Skeletal muscle tissue (tissue), 3 donors: ENCODE measurements at regions not wholly inside any gene's neighbourhood (a gene's known extent, or its start where the extent isn't known, plus 50 kb on each side); places are given as distances from the start of the nearest gene placed in this dataset.

Experiments used
- H3K27ac ChIP-seq: one replicate; pipeline ENCODE4 v1.7.0; 2013; ENCODE audit warnings: mild to moderate bottlenecking, low read depth, low read length, inconsistent platforms
- H3K27me3 ChIP-seq, 3 donors: one replicate each; pipeline ENCODE4 v1.7.0; 2013; ENCODE audit warnings: low read length in 3 of 3; ENCODE audit not compliant: control insufficient read depth in 3 of 3, insufficient read depth in 3 of 3
- H3K36me3 ChIP-seq, 3 donors: one replicate each; pipeline ENCODE4 v1.7.0; 2013; ENCODE audit warnings: low read length in 3 of 3; ENCODE audit not compliant: control insufficient read depth in 3 of 3, insufficient read depth in 3 of 3
- H3K4me1 ChIP-seq, 3 donors: one replicate each; pipeline ENCODE4 v1.7.0; 2013; ENCODE audit warnings: low read length in 3 of 3, mild to moderate bottlenecking in 3 of 3; ENCODE audit not compliant: control insufficient read depth in 3 of 3, insufficient read depth in 3 of 3
- H3K4me3 ChIP-seq, 3 donors: one replicate each; pipeline ENCODE4 v1.7.0; 2013; ENCODE audit warnings: low read length in 3 of 3
- H3K9ac ChIP-seq, 3 donors: one replicate each; pipeline ENCODE4 v1.7.0; 2013; ENCODE audit warnings: low read length in 3 of 3, mild to moderate bottlenecking in 3 of 3, moderate library complexity in 2 of 3, low read depth in 1 of 3
- H3K9me3 ChIP-seq, 3 donors: one replicate each; pipeline ENCODE4 v1.7.0; 2013; ENCODE audit warnings: low read length in 3 of 3; ENCODE audit not compliant: control insufficient read depth in 3 of 3
- donor health status: Osteomylitis.

DNA sequence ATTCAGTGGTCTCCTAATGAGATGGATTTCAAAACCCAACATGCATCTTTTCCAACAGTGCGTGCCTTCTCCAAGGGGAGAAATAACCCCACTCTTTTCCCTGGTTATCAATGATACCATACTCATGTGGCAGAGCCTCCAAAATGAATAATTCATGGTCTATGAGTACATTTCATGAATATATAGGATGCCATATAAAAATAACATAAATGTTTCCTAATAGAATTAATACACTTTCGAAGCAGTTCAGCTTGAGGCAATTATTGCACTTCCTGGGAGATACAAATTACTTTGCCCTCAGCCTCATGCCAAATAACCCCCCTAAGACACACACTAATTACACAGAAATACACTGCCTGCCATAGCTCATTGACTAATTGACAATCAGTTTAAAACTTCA lies 318.6 kb downstream of the ZSWIM6 start:
- no peak overlapping the region for H3K4me3 ChIP-seq
- no peaks in the 10 kb centered on the region for H3K9me3 ChIP-seq
- H3K4me1 ChIP-seq = no peaks in the 10 kb centered on the region

GRCh38 chr5:61651195-61651594 lies 319.1 kb downstream of the ZSWIM6 start:
- no peaks in the 10 kb centered on the region for H3K9me3 ChIP-seq
- no peak overlapping the region for H3K27ac ChIP-seq
- H3K36me3 ChIP-seq = no peaks in the 10 kb centered on the region
- no peak overlapping the region for H3K4me3 ChIP-seq
- no peaks in the 10 kb centered on the region for H3K27me3 ChIP-seq
- H3K4me1 ChIP-seq = no peaks in the 10 kb centered on the region
- H3K9ac ChIP-seq = no peak overlapping the region

More for the DNA sequence above, 318.6 kb downstream of the ZSWIM6 start:
- H3K9ac ChIP-seq = no peak overlapping the region
- no peaks in the 10 kb centered on the region for H3K27me3 ChIP-seq
- H3K36me3 ChIP-seq = no peaks in the 10 kb centered on the region
- H3K27ac ChIP-seq = no peak overlapping the region

- H3K27ac ChIP-seq = no peak overlapping the region
- no peak overlapping the region for H3K4me3 ChIP-seq
- H3K36me3 ChIP-seq = no peaks in the 10 kb centered on the region
- no peak overlapping the region for H3K9ac ChIP-seq
- no peaks in the 10 kb centered on the region for H3K27me3 ChIP-seq
- H3K9me3 ChIP-seq = no peaks in the 10 kb centered on the region
- no peaks in the 10 kb centered on the region for H3K4me1 ChIP-seq
Measured at GRCh38 chr5:61652916-61653315, 320.9 kb downstream of the ZSWIM6 start.

DNA sequence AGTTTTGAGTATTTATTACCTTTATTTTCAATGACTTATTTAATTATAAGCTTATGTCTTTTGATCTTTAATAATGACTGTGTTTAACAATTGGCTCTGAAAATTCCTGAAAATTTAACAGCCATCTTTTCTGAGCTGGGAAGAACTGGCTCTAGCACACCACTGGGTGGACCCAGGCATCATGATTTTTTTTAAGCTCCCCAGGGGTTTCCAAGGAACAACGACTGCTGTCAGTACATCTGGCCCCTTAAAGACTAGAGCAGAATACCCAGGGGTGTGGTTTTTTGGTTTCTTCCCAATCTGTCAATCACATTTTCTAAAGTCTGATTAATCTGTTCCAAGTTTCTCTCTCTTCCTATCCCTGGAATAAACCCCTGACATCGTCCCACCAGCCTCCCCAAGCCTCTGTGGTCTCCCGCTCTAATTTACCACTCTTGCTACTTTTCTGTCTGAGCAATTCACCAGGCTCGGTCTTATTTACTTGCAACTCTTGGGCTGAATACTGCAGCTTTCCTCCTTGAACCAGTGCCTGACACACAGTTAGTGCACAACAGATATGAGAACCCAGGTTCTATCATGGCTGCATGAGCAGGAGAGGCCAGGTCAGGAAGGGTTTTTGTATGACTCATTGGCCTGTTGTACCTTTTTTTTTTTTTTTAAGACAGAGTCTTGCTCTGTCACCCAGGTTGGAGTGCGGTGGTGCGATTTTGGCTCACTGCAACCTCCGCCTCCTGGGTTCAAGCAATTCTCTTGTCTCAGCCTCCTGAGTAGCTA lies 321.9 kb downstream of the ZSWIM6 start:
- no peaks in the 10 kb centered on the region for H3K36me3 ChIP-seq
- no peaks in the 10 kb centered on the region for H3K9me3 ChIP-seq
- H3K9ac ChIP-seq = no peak overlapping the region
- no peaks in the 10 kb centered on the region for H3K4me1 ChIP-seq
- H3K27ac ChIP-seq = no peak overlapping the region
- H3K4me3 ChIP-seq = no peak overlapping the region
- H3K27me3 ChIP-seq = no peaks in the 10 kb centered on the region

- Histone ChIP-seq H3K4me3 (no peak overlapping the region), H3K36me3 (no peaks in the 10 kb centered on the region), H3K9me3 (no peaks in the 10 kb centered on the region), H3K27ac (no peak overlapping the region), H3K4me1 (no peaks in the 10 kb centered on the region), H3K27me3 (no peaks in the 10 kb centered on the region), H3K9ac (no peak overlapping the region)
Measured at GRCh38 chr5:61654876-61655275, 322.8 kb downstream of the ZSWIM6 start.

DNA sequence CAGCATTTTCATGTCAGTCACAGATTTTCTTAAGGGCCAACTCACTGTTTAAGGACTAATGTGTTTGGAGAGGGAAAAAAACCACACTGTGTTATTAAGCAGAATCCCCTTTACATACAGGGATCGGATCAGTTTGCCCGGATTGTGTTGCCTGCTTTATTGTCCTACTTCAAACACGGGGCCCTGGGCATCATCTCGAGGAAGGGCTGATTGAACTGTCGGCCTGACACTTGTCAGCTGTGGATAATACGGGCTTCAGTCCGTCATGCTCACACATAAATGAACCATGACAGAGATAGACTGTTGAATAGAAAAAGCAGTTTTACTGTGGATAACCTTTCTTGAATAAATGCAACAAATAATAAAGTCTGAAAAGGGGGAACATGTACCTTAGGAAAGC lies 325.0 kb downstream of the ZSWIM6 start:
- no peaks in the 10 kb centered on the region for H3K9me3 ChIP-seq
- H3K4me1 ChIP-seq = no peaks in the 10 kb centered on the region
- H3K27me3 ChIP-seq = no peaks in the 10 kb centered on the region
- H3K9ac ChIP-seq = no peak overlapping the region
- no peak overlapping the region for H3K4me3 ChIP-seq
- no peaks in the 10 kb centered on the region for H3K36me3 ChIP-seq
- no peak overlapping the region for H3K27ac ChIP-seq

- Histone ChIP-seq H3K4me3 (no peak overlapping the region), H3K9ac (no peak overlapping the region), H3K27me3 (no peaks in the 10 kb centered on the region), H3K9me3 (no peaks in the 10 kb centered on the region), H3K27ac (no peak overlapping the region), H3K36me3 (no peaks in the 10 kb centered on the region), H3K4me1 (no peaks in the 10 kb centered on the region)
Measured at GRCh38 chr5:61657686-61658085, 325.6 kb downstream of the ZSWIM6 start.

DNA sequence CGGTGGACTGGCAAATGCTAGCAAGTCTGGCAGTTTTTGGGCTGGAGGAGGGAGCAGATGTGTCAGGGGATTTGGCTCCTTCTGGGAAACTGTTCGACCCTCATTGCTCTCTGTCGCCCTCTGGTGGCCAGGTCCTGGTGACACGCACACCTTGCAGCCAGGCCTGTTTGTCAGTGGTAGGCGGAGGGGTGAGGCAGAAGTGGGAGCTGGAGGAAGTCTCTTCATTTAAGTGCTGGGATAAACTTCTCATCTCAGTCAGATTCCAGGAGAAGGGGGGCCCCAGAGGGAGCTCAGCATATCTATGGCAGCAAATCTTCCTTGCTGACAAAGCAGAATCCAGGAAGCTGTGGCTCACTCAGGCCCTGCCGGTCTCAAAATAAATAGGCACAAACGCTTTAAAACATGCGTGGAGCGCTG lies 326.5 kb downstream of the ZSWIM6 start:
- no peak overlapping the region for H3K4me3 ChIP-seq
- no peak overlapping the region for H3K27ac ChIP-seq

DNA sequence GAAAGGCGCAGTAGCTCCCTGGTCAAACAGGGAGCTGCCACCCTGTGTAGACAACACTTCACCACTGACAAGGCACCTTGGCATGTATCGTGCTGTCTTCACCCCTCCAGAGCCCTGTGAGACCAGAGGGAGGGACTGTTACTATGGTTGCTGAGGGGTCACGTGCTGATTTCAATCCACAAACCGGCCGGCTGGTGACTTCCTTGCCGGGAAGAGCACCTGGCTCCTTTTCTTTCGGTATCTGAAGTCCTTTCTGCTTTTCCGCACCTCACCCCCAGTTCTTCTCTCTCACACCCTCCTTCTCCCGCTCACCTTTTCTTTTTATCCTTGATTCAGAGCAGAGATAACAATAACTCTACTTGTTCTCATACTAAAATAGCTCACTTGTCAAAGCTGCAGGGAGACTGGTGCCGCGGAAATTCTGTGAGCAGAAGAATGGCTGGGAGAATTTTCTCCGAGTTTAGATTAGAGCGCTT lies 327.2 kb downstream of the ZSWIM6 start:
- Histone ChIP-seq H3K9me3 (no peaks in the 10 kb centered on the region), H3K4me3 (no peak overlapping the region), H3K9ac (no peak overlapping the region)

More for the DNA sequence above, 326.5 kb downstream of the ZSWIM6 start:
- H3K9me3 ChIP-seq = no peaks in the 10 kb centered on the region
- no peak overlapping the region for H3K9ac ChIP-seq
- no peaks in the 10 kb centered on the region for H3K36me3 ChIP-seq
- no peaks in the 10 kb centered on the region for H3K4me1 ChIP-seq
- no peaks in the 10 kb centered on the region for H3K27me3 ChIP-seq

DNA sequence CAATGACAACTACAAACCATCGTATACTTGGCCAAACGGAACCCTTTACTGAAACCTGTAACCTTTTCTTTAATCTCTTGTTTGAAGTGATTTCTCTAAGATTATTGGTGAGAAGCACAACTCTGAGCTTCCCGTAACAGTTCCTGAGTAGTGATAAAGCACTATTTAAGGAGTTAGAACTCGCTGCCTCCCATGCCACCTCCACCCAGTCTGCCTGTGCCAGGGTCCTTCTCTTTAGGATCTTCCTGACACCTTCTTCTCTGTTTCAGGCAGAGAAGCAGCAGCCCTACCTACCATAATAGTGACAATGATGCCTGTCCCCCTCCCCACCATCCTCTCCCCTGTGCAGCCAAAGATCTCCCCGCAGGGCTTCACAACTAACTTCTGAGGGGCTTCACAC lies 330.6 kb downstream of the ZSWIM6 start:
- Histone ChIP-seq H3K36me3 (no peaks in the 10 kb centered on the region), H3K27ac (no peak overlapping the region), H3K4me3 (no peak overlapping the region), H3K9ac (no peak overlapping the region), H3K27me3 (no peaks in the 10 kb centered on the region), H3K9me3 (no peaks in the 10 kb centered on the region), H3K4me1 (peaks cover 0 to 4% (median 0%) of the 10 kb centered on the region in 3 donors)

More for the DNA sequence above, 327.2 kb downstream of the ZSWIM6 start:
- Histone ChIP-seq H3K4me1 (no peaks in the 10 kb centered on the region), H3K36me3 (no peaks in the 10 kb centered on the region), H3K27me3 (no peaks in the 10 kb centered on the region), H3K27ac (no peak overlapping the region)
